B cell (primary cell): ENCODE measurements at regions not wholly inside any gene's neighbourhood (a gene's known extent, or its start where the extent isn't known, plus 50 kb on each side); places are given as distances from the start of the nearest gene placed in this dataset.

ENCODE experiments used
- ATAC-seq: fragments of 200-7000 bp; cut with Tn5 transposase; one replicate; pipeline ENCODE4 v1.10.0; 2021; ENCODE audit warnings: low read depth, mild to moderate bottlenecking, moderate number of reproducible peaks, moderate library complexity
- CTCF ChIA-PET: fragments of 350-600 bp; sonication (Branson Sonifier 250); formaldehyde crosslinking; loops from one replicate; lab custom pipeline; 2021; ENCODE audit warnings: antibody characterized with exemption, inconsistent platforms; lab: Charles Lee
- POLR2A ChIA-PET: fragments of 350-600 bp; sonication (Branson Sonifier 250); formaldehyde crosslinking; loops from one replicate; lab custom pipeline; 2021; ENCODE audit warnings: antibody characterized with exemption; lab: Charles Lee
- DNase-seq: peaks from one replicate; pipeline ENCODE4 v3.0.0; 2013
- H2AFZ ChIP-seq: 2 replicates; pipeline ENCODE4 v1.6.1; 2012; ENCODE audit warnings: mild to moderate bottlenecking, low read depth, low read length; ENCODE audit not compliant: insufficient read depth, poor library complexity, severe bottlenecking
- H3K27ac ChIP-seq, 2 donors: 1 replicate in 1 of 2; 2 replicates in 1 of 2; pipeline ENCODE4 v1.5.1; 2012 to 2013; ENCODE audit warnings: low read length in 2 of 2, mild to moderate bottlenecking in 2 of 2, moderate library complexity in 1 of 2
- H3K27me3 ChIP-seq, 4 experiments: fragments of 200-600 bp in 1 of 4; sonication (generic) in 1 of 4; replicated peaks in 1 of 4; 1 replicate in 2 of 4; 2 replicates in 2 of 4; pipeline versions ENCODE4 v1.6.1 to v1.7.0; 2013 to 2016; ENCODE audit warnings: low read length in 3 of 4, mild to moderate bottlenecking in 2 of 4, mixed read lengths in 1 of 4, moderate library complexity in 1 of 4; ENCODE audit not compliant: insufficient read depth in 4 of 4, control insufficient read depth in 3 of 4; ENCODE audit errors: control extremely low read depth in 1 of 4
- H3K36me3 ChIP-seq, 2 experiments: replicated peaks in 1 of 2; 1 replicate in 1 of 2; 2 replicates in 1 of 2; pipeline versions ENCODE4 v1.6.1 to v1.7.1; 2013; ENCODE audit warnings: low read length in 1 of 2; ENCODE audit not compliant: insufficient read depth in 2 of 2, control insufficient read depth in 1 of 2; ENCODE audit errors: control extremely low read depth in 1 of 2, extremely low read depth in 1 of 2
- H3K4me1 ChIP-seq, 2 donors: fragments of 200-600 bp in 1 of 2; sonication (generic) in 1 of 2; 1 replicate in 1 of 2; 2 replicates in 1 of 2; pipeline versions ENCODE4 v1.5.1 to v1.6.1; 2013 to 2017; ENCODE audit warnings: low read length in 2 of 2; ENCODE audit not compliant: control insufficient read depth in 2 of 2, insufficient read depth in 2 of 2
- H3K4me2 ChIP-seq: replicated peaks from 2 replicates; pipeline ENCODE3; 2012; ENCODE audit warnings: mild to moderate bottlenecking, low read depth, low read length; ENCODE audit not compliant: poor library complexity, severe bottlenecking
- H3K4me3 ChIP-seq, 5 experiments: fragments of 200-600 bp in 1 of 5; sonication (generic) in 1 of 5; 1 replicate in 3 of 5; 2 replicates in 2 of 5; pipeline versions ENCODE4 v1.5.1 to v1.7.0; 2011 to 2016; ENCODE audit warnings: low read length in 4 of 5, mild to moderate bottlenecking in 4 of 5, low read depth in 2 of 5, control low read depth in 1 of 5, moderate library complexity in 1 of 5; ENCODE audit not compliant: insufficient read depth in 1 of 5; ENCODE audit errors: control extremely low read depth in 1 of 5, extremely low read depth in 1 of 5
- H3K79me2 ChIP-seq: fragments of 200-600 bp; sonication (generic); one replicate; pipeline ENCODE4 v1.6.0; 2016; ENCODE audit warnings: low read length; ENCODE audit not compliant: control insufficient read depth, insufficient read depth
- H3K9ac ChIP-seq: fragments of 200-600 bp; sonication (generic); 2 replicates; pipeline ENCODE4 v1.6.1; 2017; ENCODE audit warnings: mild to moderate bottlenecking, low read length, moderate library complexity
- H3K9me3 ChIP-seq, 3 donors: one replicate each; pipeline versions ENCODE4 v1.6.1 to v1.7.1; 2013; ENCODE audit warnings: low read length in 2 of 3; ENCODE audit not compliant: control insufficient read depth in 2 of 3, insufficient read depth in 1 of 3; ENCODE audit errors: control extremely low read depth in 1 of 3
- H4K20me1 ChIP-seq: 2 replicates; pipeline ENCODE4 v1.6.0; 2012; ENCODE audit warnings: mild to moderate bottlenecking, low read length; ENCODE audit not compliant: insufficient read depth, control insufficient read depth, poor library complexity, severe bottlenecking
- H3K27ac Mint-ChIP-seq: one replicate; pipeline ENCODE4 v1.8.0; 2021; ENCODE audit warnings: mixed read lengths
- H3K27me3 Mint-ChIP-seq: one replicate; pipeline ENCODE4 v1.8.0; 2021; ENCODE audit warnings: mixed read lengths
- H3K4me1 Mint-ChIP-seq: one replicate; pipeline ENCODE4 v1.8.0; 2021; ENCODE audit warnings: mixed read lengths
- H3K4me3 Mint-ChIP-seq: one replicate; pipeline ENCODE4 v1.8.0; 2021; ENCODE audit warnings: mixed read lengths
- H3K9me3 Mint-ChIP-seq: one replicate; pipeline ENCODE4 v1.8.0; 2022; ENCODE audit warnings: mixed read lengths; ENCODE audit not compliant: insufficient read depth
- EZH2 ChIP-seq: IDR thresholded peaks from 2 replicates; pipeline ENCODE4 v1.6.1; 2012; ENCODE audit warnings: borderline replicate concordance, low read depth, mild to moderate bottlenecking, moderate library complexity, low read length; ENCODE audit not compliant: insufficient read depth, poor library complexity, severe bottlenecking
- WGBS: methylation state at CpG from one replicate; pipeline ENCODE4 v1.1.5; 2013; ENCODE audit warnings: missing lambda C conversion rate; ENCODE audit not compliant: insufficient coverage; 5-methylcytosine and 5-hydroxymethylcytosine counted together
- intact Hi-C: fragments of 100-400 bp; cut with micrococcal nuclease; formaldehyde crosslinking; loops from one replicate; pipeline ENCODE4 v1.10.0; 2022
- TF ChIP-seq, protein P1 (sequence below): fragments of 200-600 bp; IDR thresholded peaks from one replicate; pipeline ENCODE4 v1.8.0; 2022; ENCODE audit warnings: antibody characterized with exemption, mild to moderate bottlenecking

GRCh38 chr5:135183464-135183863, 149.4 kb upstream of the PITX1 start:
- intact Hi-C loops, result no loop called here
- WGBS, result 80% methylated on average over 1 of the region's 4 CpGs
- H3K4me3 ChIP-seq, result no peak overlapping the region
- H3K9me3 ChIP-seq, result no peaks in the 10 kb centered on the region
- H3K79me2 ChIP-seq, result no peaks in the 10 kb centered on the region
- no peaks in the 10 kb centered on the region for H3K4me1 ChIP-seq
- no peaks in the 10 kb centered on the region for H3K36me3 ChIP-seq
- no peaks in the 10 kb centered on the region for H3K9me3 Mint-ChIP-seq
- H3K27ac Mint-ChIP-seq, result no peak overlapping the region
- no peak overlapping the region for H3K4me3 Mint-ChIP-seq
- no peak overlapping the region for H3K4me2 ChIP-seq
- POLR2A ChIA-PET, result no interaction called here
- peaks cover 0 to 3% (median 0%) of the 10 kb centered on the region in 4 experiments for H3K27me3 ChIP-seq
- H3K27ac ChIP-seq, result no peak overlapping the region
- no peaks in the 10 kb centered on the region for H3K4me1 Mint-ChIP-seq
- DNase-seq (no peak), ATAC-seq (no peak)
- peaks cover 26% of the 10 kb centered on the region for H3K27me3 Mint-ChIP-seq
- no peaks in the 10 kb centered on the region for H4K20me1 ChIP-seq
- H2AFZ ChIP-seq, result no peak overlapping the region
- CTCF ChIA-PET, result interaction anchor here (1.5 kb wide), 1 partner anchor 9 kb away, joined by 3 read pairs; no protein-coding TSS in a partner anchor
- TF ChIP-seq, protein P1, sequence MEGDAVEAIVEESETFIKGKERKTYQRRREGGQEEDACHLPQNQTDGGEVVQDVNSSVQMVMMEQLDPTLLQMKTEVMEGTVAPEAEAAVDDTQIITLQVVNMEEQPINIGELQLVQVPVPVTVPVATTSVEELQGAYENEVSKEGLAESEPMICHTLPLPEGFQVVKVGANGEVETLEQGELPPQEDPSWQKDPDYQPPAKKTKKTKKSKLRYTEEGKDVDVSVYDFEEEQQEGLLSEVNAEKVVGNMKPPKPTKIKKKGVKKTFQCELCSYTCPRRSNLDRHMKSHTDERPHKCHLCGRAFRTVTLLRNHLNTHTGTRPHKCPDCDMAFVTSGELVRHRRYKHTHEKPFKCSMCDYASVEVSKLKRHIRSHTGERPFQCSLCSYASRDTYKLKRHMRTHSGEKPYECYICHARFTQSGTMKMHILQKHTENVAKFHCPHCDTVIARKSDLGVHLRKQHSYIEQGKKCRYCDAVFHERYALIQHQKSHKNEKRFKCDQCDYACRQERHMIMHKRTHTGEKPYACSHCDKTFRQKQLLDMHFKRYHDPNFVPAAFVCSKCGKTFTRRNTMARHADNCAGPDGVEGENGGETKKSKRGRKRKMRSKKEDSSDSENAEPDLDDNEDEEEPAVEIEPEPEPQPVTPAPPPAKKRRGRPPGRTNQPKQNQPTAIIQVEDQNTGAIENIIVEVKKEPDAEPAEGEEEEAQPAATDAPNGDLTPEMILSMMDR, result no peak
- TF ChIP-seq EZH2, result no peak
- H3K9ac ChIP-seq, result no peak overlapping the region

GRCh38 chr5:135182675-135183074, 148.6 kb upstream of the PITX1 start:
- no peak for DNase-seq
- 88% methylated on average over 4 of the region's 5 CpGs for WGBS
- H3K4me1 ChIP-seq, result no peaks in the 10 kb centered on the region
- Mint-ChIP-seq H3K27ac (no peak overlapping the region), H3K27me3 (peaks cover 27% of the 10 kb centered on the region), H3K4me3 (no peak overlapping the region), H3K9me3 (no peaks in the 10 kb centered on the region), H3K4me1 (no peaks in the 10 kb centered on the region)
- H3K9ac ChIP-seq, result no peak overlapping the region
- intact Hi-C loops, result no loop called here
- H3K36me3 ChIP-seq, result no peaks in the 10 kb centered on the region
- H3K9me3 ChIP-seq, result no peaks in the 10 kb centered on the region
- no peak for TF ChIP-seq EZH2
- TF ChIP-seq, protein P1, result no peak
- no peak overlapping the region for H3K4me3 ChIP-seq
- H2AFZ ChIP-seq, result no peak overlapping the region
- CTCF ChIA-PET, result interaction anchor here (1.5 kb wide), 1 partner anchor 10 kb away, joined by 3 read pairs; no protein-coding TSS in a partner anchor
- H3K4me2 ChIP-seq, result no peak overlapping the region
- POLR2A ChIA-PET, result no interaction called here
- no peak for ATAC-seq
- peaks cover 0 to 3% (median 0%) of the 10 kb centered on the region in 4 experiments for H3K27me3 ChIP-seq
- no peaks in the 10 kb centered on the region for H4K20me1 ChIP-seq
- H3K79me2 ChIP-seq, result no peaks in the 10 kb centered on the region
- no peak overlapping the region for H3K27ac ChIP-seq
